GM06990 (cell line): ENCODE measurements at regions not wholly inside any gene's neighbourhood (a gene's known extent, or its start where the extent isn't known, plus 50 kb on each side); places are given as distances from the start of the nearest gene placed in this dataset.

ENCODE experiments used
- DNase-seq: peaks from one replicate; pipeline ENCODE4 v3.0.0-alpha.2; 2011; ENCODE audit not compliant: insufficient read length; ENCODE audit errors: extremely low read depth
- H3K27me3 ChIP-seq: replicated peaks from 2 replicates; pipeline ENCODE4 v1.6.0; 2011; ENCODE audit warnings: low read length; ENCODE audit not compliant: control insufficient read depth, insufficient read depth
- H3K36me3 ChIP-seq: 2 replicates; pipeline ENCODE4 v1.5.1; 2011; ENCODE audit warnings: low read length; ENCODE audit not compliant: control insufficient read depth, insufficient read depth
- H3K4me3 ChIP-seq: replicated peaks from 2 replicates; pipeline ENCODE4 v1.5.1; 2011; ENCODE audit warnings: low read depth, mild to moderate bottlenecking, control low read depth, low read length
- CTCF ChIP-seq: IDR thresholded peaks from 2 replicates; pipeline ENCODE4 v1.5.1; 2011; ENCODE audit warnings: low read length, control low read depth, mild to moderate bottlenecking, inconsistent platforms; ENCODE audit not compliant: insufficient read depth, poor library complexity, severe bottlenecking

- H3K4me3 ChIP-seq = no peak overlapping the region
- no peak for DNase-seq
- peaks cover 1% of the 10 kb centered on the region; the same call in 1 of the 2 replicates for H3K27me3 ChIP-seq
- H3K36me3 ChIP-seq = no peaks in the 10 kb centered on the region
- TF ChIP-seq CTCF = no peak
Measured at GRCh38 chr2:65550246-65550645, 117.8 kb upstream of the SPRED2 start.

DNA sequence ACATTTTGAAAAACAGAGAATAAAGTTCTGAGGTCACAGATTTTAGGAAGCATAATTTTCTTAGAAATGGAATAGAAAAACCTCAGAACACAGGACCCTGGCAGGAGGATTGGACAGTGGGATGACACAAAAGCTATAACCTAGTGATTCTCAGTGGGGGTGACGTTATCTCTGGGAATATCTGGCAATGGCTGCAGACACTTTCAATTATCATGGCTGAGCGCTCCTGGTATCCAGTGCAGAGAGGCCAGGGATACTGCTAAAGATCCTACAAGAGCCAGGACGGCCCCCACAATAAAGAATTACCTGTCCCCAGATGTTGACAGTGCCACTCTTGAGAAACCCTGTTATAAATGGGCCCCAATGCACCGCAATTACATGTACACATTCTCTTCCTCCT is 117.2 kb upstream of the SPRED2 start:
- DNase-seq = no peak
- TF ChIP-seq CTCF = no peak
- Histone ChIP-seq H3K4me3 (no peak overlapping the region), H3K27me3 (peaks cover 1% of the 10 kb centered on the region; the same call in 1 of the 2 replicates), H3K36me3 (no peaks in the 10 kb centered on the region)

- no peak for TF ChIP-seq CTCF
- peaks cover 1% of the 10 kb centered on the region; the same call in 1 of the 2 replicates for H3K27me3 ChIP-seq
- H3K4me3 ChIP-seq = no peak overlapping the region
- no peaks in the 10 kb centered on the region for H3K36me3 ChIP-seq
- DNase-seq = no peak
Measured at GRCh38 chr2:65549257-65549627, 116.8 kb upstream of the SPRED2 start.

DNA sequence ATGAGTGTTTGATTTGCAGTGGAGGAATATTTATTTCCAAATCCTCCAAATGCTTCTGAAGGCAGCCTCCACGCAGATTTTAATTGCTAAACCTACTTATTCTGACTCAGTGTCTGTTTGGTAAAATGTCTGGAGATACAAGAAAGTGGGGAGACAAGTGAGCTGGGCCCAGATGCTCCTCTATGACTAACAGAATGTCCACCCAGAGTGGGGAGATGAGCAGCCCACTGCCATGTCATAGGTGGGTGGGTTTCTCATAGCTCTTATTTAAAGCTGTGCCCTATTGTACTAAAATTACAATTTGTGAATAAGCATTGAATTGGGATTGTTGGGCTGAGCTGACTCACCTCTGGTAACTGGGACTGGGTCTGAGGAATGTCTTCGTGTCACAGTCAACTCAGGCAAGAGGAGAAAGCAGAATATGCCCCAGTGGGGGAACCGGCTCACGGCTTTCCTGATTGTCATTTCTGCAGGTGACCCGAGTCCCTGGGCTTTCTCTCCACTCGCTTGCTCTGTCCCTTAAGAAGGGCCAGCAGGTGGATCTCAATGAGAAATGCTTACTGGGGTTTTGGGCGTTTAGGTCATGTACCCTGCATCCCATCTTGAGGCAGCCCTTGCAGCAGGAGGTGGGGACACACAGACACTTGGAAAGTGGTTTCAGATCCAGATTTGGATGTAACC is 116.3 kb upstream of the SPRED2 start:
- no peak for TF ChIP-seq CTCF
- Histone ChIP-seq H3K36me3 (no peaks in the 10 kb centered on the region), H3K4me3 (no peak overlapping the region), H3K27me3 (peaks cover 1% of the 10 kb centered on the region; the same call in 1 of the 2 replicates)
- no peak for DNase-seq

DNA sequence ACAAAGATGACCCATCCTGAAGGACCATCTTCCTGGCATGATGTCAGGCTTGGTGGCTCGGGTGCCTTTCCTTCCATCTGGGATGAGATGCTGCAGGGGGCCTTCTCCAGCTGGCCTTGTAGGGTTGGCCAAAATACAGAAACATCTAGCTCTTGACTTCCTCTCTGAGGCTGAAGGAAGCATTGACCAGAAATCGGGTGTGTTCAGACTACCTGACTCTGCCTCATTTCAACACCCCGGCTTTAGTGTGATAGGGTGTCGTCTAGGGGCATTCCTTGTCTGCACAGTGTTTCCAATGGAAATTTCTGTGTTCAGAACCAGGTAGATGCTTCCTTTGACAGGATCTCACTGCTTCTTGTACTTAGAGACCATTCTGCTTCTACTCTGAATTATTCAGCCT is 115.7 kb upstream of the SPRED2 start:
- no peak for TF ChIP-seq CTCF
- no peaks in the 10 kb centered on the region for H3K36me3 ChIP-seq
- no peak for DNase-seq
- H3K27me3 ChIP-seq = peaks cover 1% of the 10 kb centered on the region; the same call in 1 of the 2 replicates
- no peak overlapping the region for H3K4me3 ChIP-seq
